ENCODE measurements at regions not wholly inside any gene's neighbourhood (a gene's known extent, or its start where the extent isn't known, plus 50 kb on each side); places are given as distances from the start of the nearest gene placed in this dataset.
A peak's percentile ranks its signal among the peaks of the same experiment; 100 is the strongest.
"Not testable (repeated sequence)": the region's sequence is repeated elsewhere in the genome, so short reads cannot be mapped to it uniquely, and the experiment has no call there.

- Mint-ChIP-seq H3K36me3 (ENCODE audit: low read depth) (peaks cover 17% of the 10 kb centered on the region), H3K9me3 (peaks cover 36% of the 10 kb centered on the region), H3K4me3 (no peak overlapping the region), H3K27ac (no peak overlapping the region), H3K27me3 (ENCODE audit: insufficient read depth) (peaks cover 23% of the 10 kb centered on the region), H3K4me1 (peaks cover 19% of the 10 kb centered on the region)
- Histone ChIP-seq H3K4me3 (ENCODE audit: low read length) (no peak overlapping the region), H3K27ac (ENCODE audit: low read depth, low read length) (no peak overlapping the region), H3K4me1 (ENCODE audit: control insufficient read depth, insufficient read depth, low read length) (no peaks in the 10 kb centered on the region), H3K9ac (ENCODE audit: extremely low read depth, low read length, poor library complexity, severe bottlenecking) (no peak overlapping the region), H3K36me3 (ENCODE audit: control insufficient read depth, insufficient read depth, low read length) (no peaks in the 10 kb centered on the region), H3K9me3 (ENCODE audit: control insufficient read depth, low read length) (peaks cover 42% of the 10 kb centered on the region), H3K27me3 (ENCODE audit: control insufficient read depth, insufficient read depth, low read length, poor library complexity, severe bottlenecking) (peaks cover 9% of the 10 kb centered on the region)
- WGBS, 2 experiments (ENCODE audit: insufficient coverage in 1 of 2, insufficient read length in 1 of 2): 83 to 90% methylated on average over 2 to 3 of the region's 4 CpGs
- no peak for DNase-seq
- TF ChIP-seq CTCF (conservative IDR thresholded peaks at IDR 0.05): no peak
Observed at GRCh38 chr4:141871086-141871770, 234.8 kb downstream of the IL15 start.

- H3K4me3 ChIP-seq (ENCODE audit: low read length); H3K27ac ChIP-seq (ENCODE audit: low read depth, low read length); H3K27me3 Mint-ChIP-seq (ENCODE audit: insufficient read depth); H3K4me1 Mint-ChIP-seq; H3K4me3 Mint-ChIP-seq; H3K27me3 ChIP-seq (ENCODE audit: control insufficient read depth, insufficient read depth, low read length, poor library complexity, severe bottlenecking); H3K36me3 ChIP-seq (ENCODE audit: control insufficient read depth, insufficient read depth, low read length); H3K36me3 Mint-ChIP-seq (ENCODE audit: low read depth); H3K4me1 ChIP-seq (ENCODE audit: control insufficient read depth, insufficient read depth, low read length); H3K9me3 ChIP-seq (ENCODE audit: control insufficient read depth, low read length); DNase-seq; H3K27ac Mint-ChIP-seq; H3K9ac ChIP-seq (ENCODE audit: extremely low read depth, low read length, poor library complexity, severe bottlenecking): not testable (repeated sequence)
- 43% methylated on average over 7 of the region's 12 CpGs; no CpG with 5 or more reads in 1 of the 2 experiments for WGBS, 2 experiments (ENCODE audit: insufficient coverage in 1 of 2, insufficient read length in 1 of 2)
- peak; percentile 53 for TF ChIP-seq CTCF (conservative IDR thresholded peaks at IDR 0.05)
- peaks cover 10% of the 10 kb centered on the region for H3K9me3 Mint-ChIP-seq
Observed at GRCh38 chr4:141882650-141883049, 246.3 kb downstream of the IL15 start.

- no peaks in the 10 kb centered on the region for H3K27me3 Mint-ChIP-seq (ENCODE audit: insufficient read depth)
- no peak overlapping the region for H3K27ac Mint-ChIP-seq
- Histone ChIP-seq H3K27me3 (ENCODE audit: control insufficient read depth, insufficient read depth, low read length, poor library complexity, severe bottlenecking) (no peaks in the 10 kb centered on the region), H3K9me3 (ENCODE audit: control insufficient read depth, low read length) (no peaks in the 10 kb centered on the region), H3K4me3 (ENCODE audit: low read length) (no peak overlapping the region), H3K4me1 (ENCODE audit: control insufficient read depth, insufficient read depth, low read length) (no peaks in the 10 kb centered on the region), H3K27ac (ENCODE audit: low read depth, low read length) (no peak overlapping the region), H3K36me3 (ENCODE audit: control insufficient read depth, insufficient read depth, low read length) (no peaks in the 10 kb centered on the region), H3K9ac (ENCODE audit: extremely low read depth, low read length, poor library complexity, severe bottlenecking) (no peak overlapping the region)
- DNase-seq: no peak
- no peaks in the 10 kb centered on the region for H3K4me1 Mint-ChIP-seq
- no peak for TF ChIP-seq CTCF (conservative IDR thresholded peaks at IDR 0.05)
- H3K9me3 Mint-ChIP-seq: peaks cover 8% of the 10 kb centered on the region
- H3K4me3 Mint-ChIP-seq: no peak overlapping the region
- peaks cover 3% of the 10 kb centered on the region for H3K36me3 Mint-ChIP-seq (ENCODE audit: low read depth)
- WGBS, 2 experiments (ENCODE audit: insufficient coverage in 1 of 2, insufficient read length in 1 of 2): 87 to 88% methylated on average over 2 of the region's 2 CpGs
Observed at GRCh38 chr4:141884070-141884469, 247.7 kb downstream of the IL15 start.

Data from endodermal cell (in vitro differentiated cells).